Testis (tissue), 2 donors: ENCODE measurements at regions not wholly inside any gene's neighbourhood (a gene's known extent, or its start where the extent isn't known, plus 50 kb on each side); places are given as distances from the start of the nearest gene placed in this dataset.

ENCODE experiments used
- POLR2A ChIP-seq: fragments of 450-650 bp; IDR thresholded peaks from one replicate; pipeline ENCODE4 v1.6.1; 2017; ENCODE audit warnings: antibody characterized with exemption, mild to moderate bottlenecking, moderate library complexity
- TF ChIP-seq, protein P1 (sequence below), 3 experiments: fragments of 450-650 bp in 2 of 3; fragments of 200-600 bp in 1 of 3; sonication (generic) in 1 of 3; IDR thresholded peaks; one replicate each; pipeline ENCODE4 v1.5.1; 2016 to 2019; ENCODE audit warnings: antibody characterized with exemption in 3 of 3, mild to moderate bottlenecking in 2 of 3, moderate library complexity in 1 of 3

DNA sequence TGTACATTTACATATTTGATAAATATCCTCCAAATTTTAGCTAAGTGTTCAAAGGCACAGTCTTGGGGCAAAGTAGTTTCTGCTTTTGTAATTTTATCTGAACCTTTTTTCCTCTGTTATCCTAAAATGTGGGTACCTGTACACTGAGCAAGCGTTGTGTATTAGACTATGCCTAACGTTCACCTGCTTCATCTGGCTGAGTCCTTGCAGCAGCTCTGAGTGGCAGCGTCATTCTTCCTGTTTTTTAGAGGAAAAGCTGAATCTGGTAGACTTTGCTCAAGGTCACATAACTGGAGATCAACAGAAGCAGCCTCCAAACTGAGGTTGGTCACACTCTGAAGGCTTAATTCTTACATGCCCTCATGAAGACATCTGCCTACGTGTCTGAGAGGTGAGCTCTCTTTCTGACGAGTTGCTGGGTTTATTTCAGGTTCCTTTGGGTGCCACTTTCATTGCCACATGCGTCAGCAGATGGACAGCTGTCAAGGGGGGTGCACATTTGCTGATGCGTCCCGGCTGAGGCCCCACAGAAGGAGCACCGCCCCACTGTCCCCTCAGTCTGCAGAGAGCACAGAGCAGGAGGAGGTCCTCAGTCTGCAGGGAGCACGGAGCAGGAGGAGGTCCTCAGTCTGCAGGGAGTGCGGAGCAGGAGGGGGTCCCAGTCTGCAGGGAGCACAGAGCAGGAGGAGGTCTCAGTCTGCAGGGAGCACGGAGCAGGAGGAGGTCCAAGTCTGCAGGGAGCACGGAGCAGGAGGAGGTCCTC lies 406.5 kb upstream of the SHH start:
- TF ChIP-seq, protein P1, sequence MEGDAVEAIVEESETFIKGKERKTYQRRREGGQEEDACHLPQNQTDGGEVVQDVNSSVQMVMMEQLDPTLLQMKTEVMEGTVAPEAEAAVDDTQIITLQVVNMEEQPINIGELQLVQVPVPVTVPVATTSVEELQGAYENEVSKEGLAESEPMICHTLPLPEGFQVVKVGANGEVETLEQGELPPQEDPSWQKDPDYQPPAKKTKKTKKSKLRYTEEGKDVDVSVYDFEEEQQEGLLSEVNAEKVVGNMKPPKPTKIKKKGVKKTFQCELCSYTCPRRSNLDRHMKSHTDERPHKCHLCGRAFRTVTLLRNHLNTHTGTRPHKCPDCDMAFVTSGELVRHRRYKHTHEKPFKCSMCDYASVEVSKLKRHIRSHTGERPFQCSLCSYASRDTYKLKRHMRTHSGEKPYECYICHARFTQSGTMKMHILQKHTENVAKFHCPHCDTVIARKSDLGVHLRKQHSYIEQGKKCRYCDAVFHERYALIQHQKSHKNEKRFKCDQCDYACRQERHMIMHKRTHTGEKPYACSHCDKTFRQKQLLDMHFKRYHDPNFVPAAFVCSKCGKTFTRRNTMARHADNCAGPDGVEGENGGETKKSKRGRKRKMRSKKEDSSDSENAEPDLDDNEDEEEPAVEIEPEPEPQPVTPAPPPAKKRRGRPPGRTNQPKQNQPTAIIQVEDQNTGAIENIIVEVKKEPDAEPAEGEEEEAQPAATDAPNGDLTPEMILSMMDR (IDR thresholded peaks at IDR 0.05): no peak
- TF ChIP-seq POLR2A: no peak
